Muscle of leg (tissue), 3 donors: ENCODE measurements at regions not wholly inside any gene's neighbourhood (a gene's known extent, or its start where the extent isn't known, plus 50 kb on each side); places are given as distances from the start of the nearest gene placed in this dataset.

Experiments
- DNase-seq: peaks from one replicate; pipeline ENCODE4 v3.0.0; 2013
- H3K27ac ChIP-seq: one replicate; pipeline ENCODE4 v1.5.1; 2013; ENCODE audit warnings: mild to moderate bottlenecking, low read length, control low read depth
- H3K27me3 ChIP-seq: one replicate; pipeline ENCODE4 v1.6.1; 2013; ENCODE audit warnings: low read length; ENCODE audit not compliant: control insufficient read depth, insufficient read depth
- H3K36me3 ChIP-seq: one replicate; pipeline ENCODE4 v1.6.1; 2013; ENCODE audit warnings: low read length; ENCODE audit not compliant: control insufficient read depth, insufficient read depth
- H3K4me1 ChIP-seq: one replicate; pipeline ENCODE4 v1.6.1; 2013; ENCODE audit warnings: low read length; ENCODE audit not compliant: control insufficient read depth, insufficient read depth
- H3K4me3 ChIP-seq: one replicate; pipeline ENCODE4 v1.5.1; 2013; ENCODE audit warnings: low read length, control low read depth
- H3K9me3 ChIP-seq: replicated peaks from 2 replicates; pipeline ENCODE4 v1.6.1; 2013; ENCODE audit warnings: low read depth, low read length; ENCODE audit not compliant: control insufficient read depth
- WGBS: methylation state at CpG from one replicate; pipeline ENCODE4 v1.1.5; 2013; ENCODE audit warnings: missing lambda C conversion rate; ENCODE audit not compliant: insufficient coverage; 5-methylcytosine and 5-hydroxymethylcytosine counted together

DNA sequence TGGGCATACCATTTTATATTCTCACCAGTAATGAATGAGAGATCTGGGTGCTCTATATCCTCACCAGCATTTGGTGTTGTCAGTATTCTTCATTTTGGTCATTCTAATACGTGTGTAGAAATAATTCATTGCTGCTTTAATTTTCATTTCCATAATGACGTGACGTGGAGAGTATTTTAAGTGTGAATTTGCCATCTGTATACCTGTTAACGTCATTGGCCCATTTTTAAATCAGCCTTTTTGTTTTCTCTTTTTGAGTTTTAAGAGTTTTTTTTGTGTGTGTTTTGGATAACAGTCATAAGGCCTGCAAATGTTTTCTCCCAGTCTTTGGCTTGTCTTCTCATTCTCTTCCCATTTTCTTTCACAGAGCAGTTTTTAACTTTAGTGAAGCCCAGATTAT, 74.4 kb upstream of the SYT1 start:
- Histone ChIP-seq H3K4me3 (no peak overlapping the region), H3K9me3 (no peaks in the 10 kb centered on the region), H3K27me3 (no peaks in the 10 kb centered on the region), H3K4me1 (no peaks in the 10 kb centered on the region), H3K36me3 (no peaks in the 10 kb centered on the region), H3K27ac (no peak overlapping the region)
- DNase-seq: no peak
- no CpG with 5 or more reads among the region's 4 CpGs for WGBS

DNA sequence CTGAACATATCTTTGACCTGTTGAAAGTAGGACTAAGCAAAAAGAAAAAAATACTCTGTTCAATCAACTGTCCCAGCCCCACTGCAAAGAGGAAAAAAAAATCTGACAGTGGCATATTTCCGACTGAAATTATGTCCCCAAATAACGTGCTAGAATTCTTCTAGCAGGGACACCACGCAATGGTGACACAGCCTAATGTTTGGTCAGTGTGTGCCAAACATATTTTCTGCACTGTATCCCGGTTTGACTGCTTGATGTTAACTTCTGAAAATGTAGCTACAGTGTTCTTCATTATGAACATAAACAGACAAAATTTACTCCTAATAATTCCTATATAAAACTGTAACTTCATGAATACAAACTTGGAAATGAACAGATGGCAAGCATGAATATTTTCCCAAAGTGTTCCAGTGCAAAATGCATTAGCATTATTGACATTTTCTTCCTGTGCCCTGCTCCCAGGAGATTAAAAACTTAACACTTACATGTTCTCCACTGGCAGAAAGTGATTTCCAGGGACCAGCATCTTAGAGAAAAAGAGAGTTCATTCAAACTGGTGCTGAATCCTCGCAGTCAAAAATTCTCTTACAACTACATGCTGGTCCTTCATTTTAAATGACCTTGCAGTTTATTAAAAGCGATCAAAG, 72.4 kb upstream of the SYT1 start:
- H3K4me1 ChIP-seq: no peaks in the 10 kb centered on the region
- 80% methylated on average over 4 of the region's 6 CpGs for WGBS
- no peak overlapping the region for H3K27ac ChIP-seq
- no peaks in the 10 kb centered on the region for H3K36me3 ChIP-seq
- DNase-seq: no peak
- no peaks in the 10 kb centered on the region for H3K27me3 ChIP-seq
- H3K4me3 ChIP-seq: no peak overlapping the region
- H3K9me3 ChIP-seq: no peaks in the 10 kb centered on the region

DNA sequence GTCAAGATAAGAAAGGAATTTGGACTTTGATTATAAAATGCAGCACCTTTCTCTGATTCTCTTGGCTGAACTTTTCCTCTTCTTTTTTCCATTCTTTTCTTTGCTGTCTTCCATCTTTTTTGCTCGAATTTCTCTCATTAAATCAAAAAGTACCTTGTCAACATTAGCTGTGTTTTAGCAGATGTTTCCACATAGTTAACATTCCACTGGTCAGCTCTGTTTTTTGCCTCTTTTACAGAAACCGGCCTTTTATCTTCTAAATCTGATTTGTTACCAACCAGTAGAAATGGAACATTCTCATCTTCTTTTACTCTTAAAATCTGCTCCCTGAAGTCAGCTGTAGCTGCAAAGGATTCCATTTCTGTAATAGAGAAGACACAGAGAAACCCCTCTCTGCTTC, 71.1 kb upstream of the SYT1 start:
- H3K27me3 ChIP-seq: no peaks in the 10 kb centered on the region
- H3K4me1 ChIP-seq: no peaks in the 10 kb centered on the region
- H3K27ac ChIP-seq: no peak overlapping the region
- DNase-seq: no peak
- 41% methylated on average over 2 of the region's 2 CpGs for WGBS
- no peaks in the 10 kb centered on the region for H3K36me3 ChIP-seq
- no peak overlapping the region for H3K4me3 ChIP-seq
- no peaks in the 10 kb centered on the region for H3K9me3 ChIP-seq

DNA sequence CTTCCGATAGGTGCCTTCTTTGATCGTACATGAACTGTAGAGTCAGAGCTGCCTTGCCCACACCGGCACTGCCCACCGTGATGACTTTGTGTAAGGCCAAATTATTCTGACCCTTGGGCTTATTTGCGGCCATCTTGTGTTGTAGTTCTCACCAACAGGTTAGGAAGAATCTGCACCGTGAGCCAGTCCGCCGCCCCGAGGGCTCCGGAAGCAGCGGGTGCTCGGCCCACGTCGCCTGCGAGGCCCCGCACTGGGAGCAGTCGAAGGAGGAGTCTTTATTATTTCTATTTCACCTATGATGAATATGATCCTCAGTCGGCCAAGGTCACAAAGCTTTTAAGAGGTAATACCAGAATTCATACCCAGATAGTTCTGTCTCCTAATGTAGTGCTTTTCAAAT, 70.6 kb upstream of the SYT1 start:
- no peak for DNase-seq
- Histone ChIP-seq H3K27ac (no peak overlapping the region), H3K27me3 (no peaks in the 10 kb centered on the region), H3K36me3 (no peaks in the 10 kb centered on the region), H3K4me3 (no peak overlapping the region), H3K4me1 (no peaks in the 10 kb centered on the region), H3K9me3 (no peaks in the 10 kb centered on the region)
- 91% methylated on average over 5 of the region's 18 CpGs for WGBS

DNA sequence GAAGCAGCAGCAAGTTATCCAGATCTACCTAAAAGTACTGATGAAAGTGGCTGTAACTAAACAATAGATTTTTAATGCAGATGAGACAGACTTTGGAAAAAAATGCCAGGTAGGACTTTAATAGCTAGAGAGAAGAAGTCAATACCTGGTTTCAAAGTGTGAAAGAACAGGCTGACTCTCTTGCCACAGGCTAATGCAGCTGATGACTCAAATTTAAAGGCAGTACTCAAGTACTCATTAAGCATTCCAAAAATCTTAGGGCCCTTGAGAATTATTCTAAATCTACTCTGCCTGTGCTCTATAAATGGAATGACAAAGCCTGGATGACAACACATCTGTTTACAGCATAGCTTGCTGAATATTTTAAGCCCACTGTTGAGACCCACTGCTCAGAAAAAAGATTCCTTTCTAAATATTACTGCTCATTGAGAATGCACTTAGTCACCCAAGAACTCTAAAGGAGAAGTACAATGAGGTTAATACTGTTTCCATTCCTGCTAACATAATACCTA, 68.6 kb upstream of the SYT1 start:
- Histone ChIP-seq H3K4me1 (no peaks in the 10 kb centered on the region), H3K4me3 (no peak overlapping the region), H3K9me3 (no peaks in the 10 kb centered on the region), H3K36me3 (no peaks in the 10 kb centered on the region), H3K27me3 (no peaks in the 10 kb centered on the region), H3K27ac (no peak overlapping the region)
- no peak for DNase-seq

DNA sequence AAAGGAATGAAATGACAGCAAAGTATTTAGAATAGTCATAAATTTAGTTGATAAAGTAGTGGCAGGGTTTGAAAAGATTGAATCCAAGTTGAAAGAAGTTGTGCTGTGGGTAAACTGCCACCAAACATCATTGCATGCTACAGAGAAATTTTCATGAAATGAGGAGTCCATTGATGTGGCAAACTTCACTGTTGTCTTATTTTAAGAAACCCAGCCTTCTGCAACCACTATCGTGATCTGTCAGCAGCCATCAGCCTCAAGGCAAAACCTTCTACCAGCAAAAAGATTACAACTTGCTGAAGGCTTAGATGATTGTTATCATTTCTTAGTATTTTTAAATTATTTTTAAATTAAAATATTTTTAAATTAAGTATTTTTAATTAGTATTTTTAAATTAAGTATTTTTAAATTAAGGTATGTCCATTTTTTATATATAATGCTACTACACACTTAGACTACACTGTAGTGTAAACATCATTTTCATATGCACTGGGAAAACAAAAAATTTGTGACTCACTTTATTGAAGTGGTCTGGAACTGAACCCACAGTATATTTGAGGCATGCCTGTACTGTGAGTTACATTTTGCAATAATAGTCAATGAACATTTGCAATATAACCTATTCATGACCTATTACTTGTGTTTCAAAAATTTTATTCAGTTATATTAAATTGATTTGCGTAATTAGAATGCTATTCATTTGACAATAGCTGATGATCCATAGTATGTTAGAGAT, 67.2 kb upstream of the SYT1 start:
- Histone ChIP-seq H3K27me3 (no peaks in the 10 kb centered on the region), H3K4me3 (no peak overlapping the region), H3K4me1 (no peaks in the 10 kb centered on the region), H3K27ac (no peak overlapping the region), H3K36me3 (no peaks in the 10 kb centered on the region), H3K9me3 (no peaks in the 10 kb centered on the region)
- WGBS: no CpG with 5 or more reads among the region's 2 CpGs
- DNase-seq: no peak

DNA sequence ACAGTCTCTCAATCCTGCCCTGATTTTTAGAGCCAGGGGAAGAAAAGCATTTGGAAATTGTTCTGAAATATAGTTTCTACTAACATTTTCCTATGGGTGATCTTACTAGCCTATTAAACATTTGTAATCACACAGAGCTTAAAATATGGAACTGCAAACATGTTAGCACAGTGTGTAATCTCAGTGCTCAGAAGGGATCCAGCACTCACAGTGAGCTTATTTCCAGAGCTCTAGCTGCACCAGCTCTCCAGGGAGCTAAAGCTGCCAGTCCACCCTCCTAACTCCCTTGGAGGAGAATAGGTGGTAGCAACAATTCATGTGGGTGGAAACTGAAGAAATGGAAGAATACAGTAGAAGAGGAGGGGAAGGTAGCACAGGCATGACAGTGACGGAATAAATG, 64.9 kb upstream of the SYT1 start:
- no peaks in the 10 kb centered on the region for H3K9me3 ChIP-seq
- no peak overlapping the region for H3K4me3 ChIP-seq
- H3K4me1 ChIP-seq: no peaks in the 10 kb centered on the region
- no peak overlapping the region for H3K27ac ChIP-seq
- WGBS: no CpG with 5 or more reads among the region's 1 CpG
- H3K36me3 ChIP-seq: no peaks in the 10 kb centered on the region
- H3K27me3 ChIP-seq: no peaks in the 10 kb centered on the region
- no peak for DNase-seq

DNA sequence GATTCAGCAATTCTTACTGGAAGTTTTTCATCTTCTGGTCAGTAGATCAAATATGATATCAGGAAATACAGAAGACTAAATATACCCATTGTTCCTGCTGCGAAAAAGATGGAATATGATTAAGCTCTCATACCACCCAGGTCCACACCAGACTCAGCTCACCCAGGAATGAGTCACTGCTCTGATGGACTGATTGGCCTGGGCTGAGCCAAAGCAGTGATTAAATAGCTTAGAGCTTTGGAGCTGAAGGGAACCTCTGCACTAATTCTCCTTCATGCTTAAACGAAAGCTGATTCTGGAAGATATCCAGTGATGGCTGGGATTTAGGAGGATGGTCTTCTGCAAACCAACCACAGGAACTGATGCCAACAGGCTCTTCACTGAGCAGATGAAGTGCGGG, 62.0 kb upstream of the SYT1 start:
- no peak overlapping the region for H3K4me3 ChIP-seq
- H3K36me3 ChIP-seq: no peaks in the 10 kb centered on the region
- H3K27me3 ChIP-seq: no peaks in the 10 kb centered on the region
- DNase-seq: peak; percentile 19
- no peaks in the 10 kb centered on the region for H3K9me3 ChIP-seq
- H3K27ac ChIP-seq: no peak overlapping the region
- no peaks in the 10 kb centered on the region for H3K4me1 ChIP-seq
- WGBS: no CpG with 5 or more reads among the region's 3 CpGs

DNA sequence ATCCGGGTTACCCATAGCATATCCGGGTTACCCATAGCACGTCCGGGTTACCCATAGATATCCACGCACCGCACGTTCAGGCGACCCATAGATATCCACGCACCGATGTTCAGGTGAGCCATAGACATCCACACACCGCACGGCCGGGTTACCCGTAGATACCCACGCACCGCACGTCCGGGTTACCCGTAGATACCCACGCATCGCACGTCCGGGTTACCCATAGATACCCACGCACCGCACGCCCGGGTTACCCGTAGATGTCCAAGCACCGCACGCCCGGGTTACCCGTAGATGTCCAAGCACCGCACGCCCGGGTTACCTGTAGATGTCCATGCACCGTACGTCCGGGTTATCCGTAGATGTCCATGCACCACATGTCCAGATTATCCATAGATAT, 60.3 kb upstream of the SYT1 start:
- Histone ChIP-seq H3K9me3 (no peaks in the 10 kb centered on the region), H3K4me1 (no peaks in the 10 kb centered on the region), H3K27ac (no peak overlapping the region), H3K27me3 (no peaks in the 10 kb centered on the region), H3K4me3 (no peak overlapping the region), H3K36me3 (no peaks in the 10 kb centered on the region)
- no peak for DNase-seq
- WGBS: 94% methylated on average over 33 of the region's 39 CpGs
